Activated CD8-positive, alpha-beta memory T cell treated with anti-CD3 and anti-CD28 coated beads, Interleukin-2, amount 10 ng/mL, durations not matched to agents 7 days and 5 days (primary cell): ENCODE measurements at regions not wholly inside any gene's neighbourhood (a gene's known extent, or its start where the extent isn't known, plus 50 kb on each side); places are given as distances from the start of the nearest gene placed in this dataset.

Experiments used
- ATAC-seq: fragments of 150-1000 bp; cut with Tn5 transposase; one replicate; pipeline ENCODE4 v1.10.0; 2021; ENCODE audit warnings: moderate library complexity
- CTCF ChIA-PET: fragments of 350-600 bp; sonication (Branson Sonifier 250); formaldehyde crosslinking; loops from one replicate; lab custom pipeline; 2021; ENCODE audit warnings: antibody characterized with exemption; lab: Charles Lee
- DNase-seq: peaks from one replicate; pipeline ENCODE4 v3.0.0-alpha.2; 2020
- H3K27ac Mint-ChIP-seq: one replicate; pipeline ENCODE4 v1.8.0; 2021; ENCODE audit warnings: mild to moderate bottlenecking, mixed read lengths
- H3K27me3 Mint-ChIP-seq: one replicate; pipeline ENCODE4 v1.8.0; 2021; ENCODE audit warnings: mixed read lengths
- H3K36me3 Mint-ChIP-seq: one replicate; pipeline ENCODE4 v1.8.0; 2021; ENCODE audit warnings: mild to moderate bottlenecking, mixed read lengths
- H3K4me1 Mint-ChIP-seq: one replicate; pipeline ENCODE4 v1.8.0; 2021; ENCODE audit warnings: mixed read lengths
- H3K4me3 Mint-ChIP-seq: one replicate; pipeline ENCODE4 v1.8.0; 2021; ENCODE audit warnings: mild to moderate bottlenecking, moderate library complexity, mixed read lengths
- H3K9me3 Mint-ChIP-seq: one replicate; pipeline ENCODE4 v1.8.0; 2022; ENCODE audit warnings: low read depth, mixed read lengths

GRCh38 chr1:227392984-227393764 is 74.9 kb upstream of the CDC42BPA start:
- H3K27ac Mint-ChIP-seq = no peak overlapping the region
- peaks cover 3% of the 10 kb centered on the region for H3K27me3 Mint-ChIP-seq
- peaks cover 1% of the 10 kb centered on the region for H3K36me3 Mint-ChIP-seq
- ATAC-seq (no peak), DNase-seq (no peak)
- CTCF ChIA-PET = no interaction called here
- peaks cover 2% of the 10 kb centered on the region for H3K4me1 Mint-ChIP-seq
- no peaks in the 10 kb centered on the region for H3K9me3 Mint-ChIP-seq
- no peak overlapping the region for H3K4me3 Mint-ChIP-seq

- Mint-ChIP-seq H3K4me3 (no peak overlapping the region), H3K9me3 (no peaks in the 10 kb centered on the region), H3K27ac (no peak overlapping the region), H3K4me1 (no peaks in the 10 kb centered on the region), H3K27me3 (peaks cover 3% of the 10 kb centered on the region), H3K36me3 (peaks cover 1% of the 10 kb centered on the region)
- ATAC-seq (no peak), DNase-seq (no peak)
- CTCF ChIA-PET = no interaction called here
Measured at GRCh38 chr1:227391879-227392278, 73.6 kb upstream of the CDC42BPA start.

- CTCF ChIA-PET = no interaction called here
- Mint-ChIP-seq H3K27ac (no peak overlapping the region), H3K4me1 (no peaks in the 10 kb centered on the region)
Measured at GRCh38 chr1:227391211-227391610, 72.9 kb upstream of the CDC42BPA start.

GRCh38 chr1:227390525-227390924 is 72.2 kb upstream of the CDC42BPA start:
- Mint-ChIP-seq H3K9me3 (no peaks in the 10 kb centered on the region), H3K27ac (no peak overlapping the region), H3K4me3 (no peak overlapping the region), H3K27me3 (peaks cover 3% of the 10 kb centered on the region), H3K36me3 (peaks cover 1% of the 10 kb centered on the region), H3K4me1 (no peaks in the 10 kb centered on the region)
- CTCF ChIA-PET = no interaction called here
- ATAC-seq = no peak
- DNase-seq = no peak

More at GRCh38 chr1:227391211-227391610, 72.9 kb upstream of the CDC42BPA start:
- H3K9me3 Mint-ChIP-seq = no peaks in the 10 kb centered on the region
- DNase-seq = no peak
- H3K27me3 Mint-ChIP-seq = peaks cover 3% of the 10 kb centered on the region
- ATAC-seq = no peak
- H3K4me3 Mint-ChIP-seq = no peak overlapping the region
- peaks cover 1% of the 10 kb centered on the region for H3K36me3 Mint-ChIP-seq

GRCh38 chr1:227388214-227389168 is 70.2 kb upstream of the CDC42BPA start:
- CTCF ChIA-PET = no interaction called here
- no peak overlapping the region for H3K4me3 Mint-ChIP-seq
- no peaks in the 10 kb centered on the region for H3K9me3 Mint-ChIP-seq
- H3K36me3 Mint-ChIP-seq = no peaks in the 10 kb centered on the region
- H3K27ac Mint-ChIP-seq = no peak overlapping the region
- no peak for DNase-seq
- no peak for ATAC-seq
- no peaks in the 10 kb centered on the region for H3K4me1 Mint-ChIP-seq
- peaks cover 3% of the 10 kb centered on the region for H3K27me3 Mint-ChIP-seq

- no peak for DNase-seq
- Mint-ChIP-seq H3K27me3 (peaks cover 25% of the 10 kb centered on the region), H3K4me1 (no peaks in the 10 kb centered on the region), H3K27ac (no peak overlapping the region), H3K4me3 (no peak overlapping the region), H3K9me3 (no peaks in the 10 kb centered on the region), H3K36me3 (no peaks in the 10 kb centered on the region)
- CTCF ChIA-PET = no interaction called here
- ATAC-seq = no peak
Measured at GRCh38 chr1:227379555-227379892, 61.2 kb upstream of the CDC42BPA start.

- no peak for ATAC-seq
- DNase-seq = no peak
- CTCF ChIA-PET = no interaction called here
- Mint-ChIP-seq H3K4me1 (no peaks in the 10 kb centered on the region), H3K36me3 (no peaks in the 10 kb centered on the region), H3K27ac (no peak overlapping the region), H3K27me3 (peaks cover 25% of the 10 kb centered on the region), H3K9me3 (no peaks in the 10 kb centered on the region), H3K4me3 (no peak overlapping the region)
Measured at GRCh38 chr1:227378871-227379554, 60.7 kb upstream of the CDC42BPA start.

- no peak for ATAC-seq
- CTCF ChIA-PET = no interaction called here
- Mint-ChIP-seq H3K27ac (no peak overlapping the region), H3K9me3 (no peaks in the 10 kb centered on the region), H3K4me3 (no peak overlapping the region), H3K27me3 (peaks cover 25% of the 10 kb centered on the region), H3K4me1 (no peaks in the 10 kb centered on the region), H3K36me3 (no peaks in the 10 kb centered on the region)
- no peak for DNase-seq
Measured at GRCh38 chr1:227378181-227378580, 59.9 kb upstream of the CDC42BPA start.

- H3K27ac Mint-ChIP-seq = no peak overlapping the region
- H3K4me1 Mint-ChIP-seq = no peaks in the 10 kb centered on the region
- H3K36me3 Mint-ChIP-seq = no peaks in the 10 kb centered on the region
- no peak for ATAC-seq
- CTCF ChIA-PET = no interaction called here
- H3K4me3 Mint-ChIP-seq = no peak overlapping the region
- DNase-seq = no peak
- no peaks in the 10 kb centered on the region for H3K9me3 Mint-ChIP-seq
- H3K27me3 Mint-ChIP-seq = peaks cover 26% of the 10 kb centered on the region
Measured at GRCh38 chr1:227374846-227375245, 56.6 kb upstream of the CDC42BPA start.

- CTCF ChIA-PET = no interaction called here
- H3K27ac Mint-ChIP-seq = no peak overlapping the region
- DNase-seq (no peak), ATAC-seq (no peak)
- no peak overlapping the region for H3K4me3 Mint-ChIP-seq
- peaks cover 12% of the 10 kb centered on the region for H3K27me3 Mint-ChIP-seq
- no peaks in the 10 kb centered on the region for H3K36me3 Mint-ChIP-seq
- no peaks in the 10 kb centered on the region for H3K4me1 Mint-ChIP-seq
- no peaks in the 10 kb centered on the region for H3K9me3 Mint-ChIP-seq
Measured at GRCh38 chr1:227372726-227373130, 54.4 kb upstream of the CDC42BPA start.

- no peaks in the 10 kb centered on the region for H3K4me1 Mint-ChIP-seq
- CTCF ChIA-PET = no interaction called here
- H3K4me3 Mint-ChIP-seq = no peak overlapping the region
- no peak for ATAC-seq
- H3K27me3 Mint-ChIP-seq = peaks cover 15% of the 10 kb centered on the region
- H3K36me3 Mint-ChIP-seq = no peaks in the 10 kb centered on the region
- no peak for DNase-seq
- H3K27ac Mint-ChIP-seq = no peak overlapping the region
- no peaks in the 10 kb centered on the region for H3K9me3 Mint-ChIP-seq
Measured at GRCh38 chr1:227370533-227371254, 52.4 kb upstream of the CDC42BPA start.

- Mint-ChIP-seq H3K4me3 (no peak overlapping the region), H3K4me1 (no peaks in the 10 kb centered on the region), H3K36me3 (no peaks in the 10 kb centered on the region), H3K27me3 (peaks cover 15% of the 10 kb centered on the region), H3K9me3 (no peaks in the 10 kb centered on the region), H3K27ac (no peak overlapping the region)
- CTCF ChIA-PET = no interaction called here
- ATAC-seq (no peak), DNase-seq (no peak)
Measured at GRCh38 chr1:227369102-227369760, 50.9 kb upstream of the CDC42BPA start.
